ENCODE measurements at regions not wholly inside any gene's neighbourhood (a gene's known extent, or its start where the extent isn't known, plus 50 kb on each side); places are given as distances from the start of the nearest gene placed in this dataset.

DNA sequence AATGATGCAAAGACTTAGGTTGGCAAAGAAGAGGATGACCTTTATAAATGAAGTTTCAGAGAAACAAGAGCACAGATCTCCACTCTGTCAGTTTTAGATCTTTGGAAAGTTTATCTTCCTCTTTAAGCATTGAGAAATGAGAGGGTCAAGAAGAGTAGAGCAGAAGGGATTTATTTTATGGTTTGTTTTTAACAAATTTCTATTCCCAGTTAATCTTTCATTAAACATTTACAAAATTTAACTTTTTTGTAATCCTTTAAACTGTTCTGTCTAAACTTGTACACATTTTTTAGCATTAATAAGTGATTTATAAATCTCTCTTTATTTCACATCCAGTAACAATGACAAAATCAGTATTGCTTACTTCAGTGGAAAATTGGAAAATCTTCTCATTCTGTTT lies 875.0 kb upstream of the IGFBP7 start:
- H3K27ac Mint-ChIP-seq: no peak overlapping the region
- H3K36me3 Mint-ChIP-seq (ENCODE audit: low read depth): no peaks in the 10 kb centered on the region

More for the DNA sequence above, 875.0 kb upstream of the IGFBP7 start:
- Histone ChIP-seq H3K9me2 (ENCODE audit: insufficient read depth) (no peaks in the 10 kb centered on the region), H2AFZ (no peak overlapping the region), H3K4me1 (ENCODE audit: insufficient read depth) (peaks cover 9% of the 10 kb centered on the region), H3K79me2 (replicated peaks; ENCODE audit: insufficient read depth) (no peaks in the 10 kb centered on the region), H3K27me3 (ENCODE audit: insufficient read depth) (no peaks in the 10 kb centered on the region), H3K4me2 (no peak overlapping the region), H4K20me1 (replicated peaks; ENCODE audit: insufficient read depth) (no peaks in the 10 kb centered on the region), H3F3A (replicated peaks; ENCODE audit: low read depth) (no peaks in the 10 kb centered on the region), H3K36me3 (ENCODE audit: insufficient read depth) (no peaks in the 10 kb centered on the region), H3K27ac (ENCODE audit: low read depth) (no peak overlapping the region), H3K4me3 (no peak overlapping the region)
- H3K9me3 Mint-ChIP-seq: no peaks in the 10 kb centered on the region
- DNase-seq (ENCODE audit: low spot score) (no peak), ATAC-seq (no peak)
- TF ChIP-seq JUNB (IDR thresholded peaks at IDR 0.05; ENCODE audit: unreplicated experiment): no peak
- TF ChIP-seq, protein P1, sequence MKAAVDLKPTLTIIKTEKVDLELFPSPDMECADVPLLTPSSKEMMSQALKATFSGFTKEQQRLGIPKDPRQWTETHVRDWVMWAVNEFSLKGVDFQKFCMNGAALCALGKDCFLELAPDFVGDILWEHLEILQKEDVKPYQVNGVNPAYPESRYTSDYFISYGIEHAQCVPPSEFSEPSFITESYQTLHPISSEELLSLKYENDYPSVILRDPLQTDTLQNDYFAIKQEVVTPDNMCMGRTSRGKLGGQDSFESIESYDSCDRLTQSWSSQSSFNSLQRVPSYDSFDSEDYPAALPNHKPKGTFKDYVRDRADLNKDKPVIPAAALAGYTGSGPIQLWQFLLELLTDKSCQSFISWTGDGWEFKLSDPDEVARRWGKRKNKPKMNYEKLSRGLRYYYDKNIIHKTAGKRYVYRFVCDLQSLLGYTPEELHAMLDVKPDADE (IDR thresholded peaks at IDR 0.05): no peak
- TF ChIP-seq, protein P2, sequence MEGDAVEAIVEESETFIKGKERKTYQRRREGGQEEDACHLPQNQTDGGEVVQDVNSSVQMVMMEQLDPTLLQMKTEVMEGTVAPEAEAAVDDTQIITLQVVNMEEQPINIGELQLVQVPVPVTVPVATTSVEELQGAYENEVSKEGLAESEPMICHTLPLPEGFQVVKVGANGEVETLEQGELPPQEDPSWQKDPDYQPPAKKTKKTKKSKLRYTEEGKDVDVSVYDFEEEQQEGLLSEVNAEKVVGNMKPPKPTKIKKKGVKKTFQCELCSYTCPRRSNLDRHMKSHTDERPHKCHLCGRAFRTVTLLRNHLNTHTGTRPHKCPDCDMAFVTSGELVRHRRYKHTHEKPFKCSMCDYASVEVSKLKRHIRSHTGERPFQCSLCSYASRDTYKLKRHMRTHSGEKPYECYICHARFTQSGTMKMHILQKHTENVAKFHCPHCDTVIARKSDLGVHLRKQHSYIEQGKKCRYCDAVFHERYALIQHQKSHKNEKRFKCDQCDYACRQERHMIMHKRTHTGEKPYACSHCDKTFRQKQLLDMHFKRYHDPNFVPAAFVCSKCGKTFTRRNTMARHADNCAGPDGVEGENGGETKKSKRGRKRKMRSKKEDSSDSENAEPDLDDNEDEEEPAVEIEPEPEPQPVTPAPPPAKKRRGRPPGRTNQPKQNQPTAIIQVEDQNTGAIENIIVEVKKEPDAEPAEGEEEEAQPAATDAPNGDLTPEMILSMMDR (conservative IDR thresholded peaks at IDR 0.05; ENCODE audit: low read depth in 2 of 2): no peak
- no peak for TF ChIP-seq ZNF114 (CRISPR knock-in tag; IDR thresholded peaks at IDR 0.05)
- no peak for TF ChIP-seq CREB1 (CRISPR knock-in tag; IDR thresholded peaks at IDR 0.05; ENCODE audit: low read depth)
- no peak for TF ChIP-seq POLR2AphosphoS5 (IDR thresholded peaks at IDR 0.05; ENCODE audit: low read depth)
- TF ChIP-seq EZH2 (IDR thresholded peaks at IDR 0.05; ENCODE audit: low read depth, unreplicated experiment): no peak
- no peak for TF ChIP-seq NANOG (IDR thresholded peaks at IDR 0.05; ENCODE audit: borderline replicate concordance)
- TF ChIP-seq, protein P3, sequence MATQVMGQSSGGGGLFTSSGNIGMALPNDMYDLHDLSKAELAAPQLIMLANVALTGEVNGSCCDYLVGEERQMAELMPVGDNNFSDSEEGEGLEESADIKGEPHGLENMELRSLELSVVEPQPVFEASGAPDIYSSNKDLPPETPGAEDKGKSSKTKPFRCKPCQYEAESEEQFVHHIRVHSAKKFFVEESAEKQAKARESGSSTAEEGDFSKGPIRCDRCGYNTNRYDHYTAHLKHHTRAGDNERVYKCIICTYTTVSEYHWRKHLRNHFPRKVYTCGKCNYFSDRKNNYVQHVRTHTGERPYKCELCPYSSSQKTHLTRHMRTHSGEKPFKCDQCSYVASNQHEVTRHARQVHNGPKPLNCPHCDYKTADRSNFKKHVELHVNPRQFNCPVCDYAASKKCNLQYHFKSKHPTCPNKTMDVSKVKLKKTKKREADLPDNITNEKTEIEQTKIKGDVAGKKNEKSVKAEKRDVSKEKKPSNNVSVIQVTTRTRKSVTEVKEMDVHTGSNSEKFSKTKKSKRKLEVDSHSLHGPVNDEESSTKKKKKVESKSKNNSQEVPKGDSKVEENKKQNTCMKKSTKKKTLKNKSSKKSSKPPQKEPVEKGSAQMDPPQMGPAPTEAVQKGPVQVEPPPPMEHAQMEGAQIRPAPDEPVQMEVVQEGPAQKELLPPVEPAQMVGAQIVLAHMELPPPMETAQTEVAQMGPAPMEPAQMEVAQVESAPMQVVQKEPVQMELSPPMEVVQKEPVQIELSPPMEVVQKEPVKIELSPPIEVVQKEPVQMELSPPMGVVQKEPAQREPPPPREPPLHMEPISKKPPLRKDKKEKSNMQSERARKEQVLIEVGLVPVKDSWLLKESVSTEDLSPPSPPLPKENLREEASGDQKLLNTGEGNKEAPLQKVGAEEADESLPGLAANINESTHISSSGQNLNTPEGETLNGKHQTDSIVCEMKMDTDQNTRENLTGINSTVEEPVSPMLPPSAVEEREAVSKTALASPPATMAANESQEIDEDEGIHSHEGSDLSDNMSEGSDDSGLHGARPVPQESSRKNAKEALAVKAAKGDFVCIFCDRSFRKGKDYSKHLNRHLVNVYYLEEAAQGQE (IDR thresholded peaks at IDR 0.05; ENCODE audit: unreplicated experiment): no peak
- TF ChIP-seq ZNF331 (CRISPR knock-in tag; IDR thresholded peaks at IDR 0.05; ENCODE audit: low read depth): no peak
- no peak for TF ChIP-seq STAT1 (IDR thresholded peaks at IDR 0.05; ENCODE audit: unreplicated experiment)
- TF ChIP-seq, protein P4, sequence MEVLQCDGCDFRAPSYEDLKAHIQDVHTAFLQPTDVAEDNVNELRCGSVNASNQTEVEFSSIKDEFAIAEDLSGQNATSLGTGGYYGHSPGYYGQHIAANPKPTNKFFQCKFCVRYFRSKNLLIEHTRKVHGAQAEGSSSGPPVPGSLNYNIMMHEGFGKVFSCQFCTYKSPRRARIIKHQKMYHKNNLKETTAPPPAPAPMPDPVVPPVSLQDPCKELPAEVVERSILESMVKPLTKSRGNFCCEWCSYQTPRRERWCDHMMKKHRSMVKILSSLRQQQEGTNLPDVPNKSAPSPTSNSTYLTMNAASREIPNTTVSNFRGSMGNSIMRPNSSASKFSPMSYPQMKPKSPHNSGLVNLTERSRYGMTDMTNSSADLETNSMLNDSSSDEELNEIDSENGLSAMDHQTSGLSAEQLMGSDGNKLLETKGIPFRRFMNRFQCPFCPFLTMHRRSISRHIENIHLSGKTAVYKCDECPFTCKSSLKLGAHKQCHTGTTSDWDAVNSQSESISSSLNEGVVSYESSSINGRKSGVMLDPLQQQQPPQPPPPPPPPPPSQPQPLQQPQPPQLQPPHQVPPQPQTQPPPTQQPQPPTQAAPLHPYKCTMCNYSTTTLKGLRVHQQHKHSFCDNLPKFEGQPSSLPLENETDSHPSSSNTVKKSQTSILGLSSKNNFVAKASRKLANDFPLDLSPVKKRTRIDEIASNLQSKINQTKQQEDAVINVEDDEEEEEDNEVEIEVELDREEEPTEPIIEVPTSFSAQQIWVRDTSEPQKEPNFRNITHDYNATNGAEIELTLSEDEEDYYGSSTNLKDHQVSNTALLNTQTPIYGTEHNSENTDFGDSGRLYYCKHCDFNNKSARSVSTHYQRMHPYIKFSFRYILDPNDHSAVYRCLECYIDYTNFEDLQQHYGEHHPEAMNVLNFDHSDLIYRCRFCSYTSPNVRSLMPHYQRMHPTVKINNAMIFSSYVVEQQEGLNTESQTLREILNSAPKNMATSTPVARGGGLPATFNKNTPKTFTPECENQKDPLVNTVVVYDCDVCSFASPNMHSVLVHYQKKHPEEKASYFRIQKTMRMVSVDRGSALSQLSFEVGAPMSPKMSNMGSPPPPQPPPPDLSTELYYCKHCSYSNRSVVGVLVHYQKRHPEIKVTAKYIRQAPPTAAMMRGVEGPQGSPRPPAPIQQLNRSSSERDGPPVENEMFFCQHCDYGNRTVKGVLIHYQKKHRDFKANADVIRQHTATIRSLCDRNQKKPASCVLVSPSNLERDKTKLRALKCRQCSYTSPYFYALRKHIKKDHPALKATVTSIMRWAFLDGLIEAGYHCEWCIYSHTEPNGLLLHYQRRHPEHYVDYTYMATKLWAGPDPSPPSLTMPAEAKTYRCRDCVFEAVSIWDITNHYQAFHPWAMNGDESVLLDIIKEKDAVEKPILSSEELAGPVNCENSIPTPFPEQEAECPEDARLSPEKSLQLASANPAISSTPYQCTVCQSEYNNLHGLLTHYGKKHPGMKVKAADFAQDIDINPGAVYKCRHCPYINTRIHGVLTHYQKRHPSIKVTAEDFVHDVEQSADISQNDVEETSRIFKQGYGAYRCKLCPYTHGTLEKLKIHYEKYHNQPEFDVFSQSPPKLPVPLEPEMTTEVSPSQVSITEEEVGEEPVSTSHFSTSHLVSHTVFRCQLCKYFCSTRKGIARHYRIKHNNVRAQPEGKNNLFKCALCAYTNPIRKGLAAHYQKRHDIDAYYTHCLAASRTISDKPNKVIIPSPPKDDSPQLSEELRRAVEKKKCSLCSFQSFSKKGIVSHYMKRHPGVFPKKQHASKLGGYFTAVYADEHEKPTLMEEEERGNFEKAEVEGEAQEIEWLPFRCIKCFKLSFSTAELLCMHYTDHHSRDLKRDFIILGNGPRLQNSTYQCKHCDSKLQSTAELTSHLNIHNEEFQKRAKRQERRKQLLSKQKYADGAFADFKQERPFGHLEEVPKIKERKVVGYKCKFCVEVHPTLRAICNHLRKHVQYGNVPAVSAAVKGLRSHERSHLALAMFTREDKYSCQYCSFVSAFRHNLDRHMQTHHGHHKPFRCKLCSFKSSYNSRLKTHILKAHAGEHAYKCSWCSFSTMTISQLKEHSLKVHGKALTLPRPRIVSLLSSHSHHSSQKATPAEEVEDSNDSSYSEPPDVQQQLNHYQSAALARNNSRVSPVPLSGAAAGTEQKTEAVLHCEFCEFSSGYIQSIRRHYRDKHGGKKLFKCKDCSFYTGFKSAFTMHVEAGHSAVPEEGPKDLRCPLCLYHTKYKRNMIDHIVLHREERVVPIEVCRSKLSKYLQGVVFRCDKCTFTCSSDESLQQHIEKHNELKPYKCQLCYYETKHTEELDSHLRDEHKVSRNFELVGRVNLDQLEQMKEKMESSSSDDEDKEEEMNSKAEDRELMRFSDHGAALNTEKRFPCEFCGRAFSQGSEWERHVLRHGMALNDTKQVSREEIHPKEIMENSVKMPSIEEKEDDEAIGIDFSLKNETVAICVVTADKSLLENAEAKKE (CRISPR knock-in tag; IDR thresholded peaks at IDR 0.05): no peak
- no peak for TF ChIP-seq EZH2phosphoT487 (IDR thresholded peaks at IDR 0.05; ENCODE audit: unreplicated experiment)
- H3K4me1 Mint-ChIP-seq: peaks cover 7% of the 10 kb centered on the region
- H3K27me3 Mint-ChIP-seq (ENCODE audit: insufficient read depth, low read depth, poor library complexity): no peaks in the 10 kb centered on the region
- H3K4me3 Mint-ChIP-seq: no peak overlapping the region

Data from GM23338 (cell line).